Liver (tissue), 8 donors: ENCODE measurements at regions not wholly inside any gene's neighbourhood (a gene's known extent, or its start where the extent isn't known, plus 50 kb on each side); places are given as distances from the start of the nearest gene placed in this dataset.

Source experiments
- DNase-seq: peaks from one replicate; pipeline ENCODE4 v3.0.0-alpha.2; 2017; ENCODE audit warnings: low spot score
- H3K27ac ChIP-seq, 2 donors: one replicate each; pipeline ENCODE4 v1.7.0; 2013; ENCODE audit warnings: inconsistent platforms in 2 of 2, low read length in 2 of 2, control low read depth in 1 of 2, low read depth in 1 of 2, mild to moderate bottlenecking in 1 of 2
- H3K27me3 ChIP-seq, 4 donors: one replicate each; pipeline versions ENCODE4 v1.6.1 to v1.7.0; 2013; ENCODE audit warnings: low read length in 3 of 4, inconsistent platforms in 1 of 4, mild to moderate bottlenecking in 1 of 4, moderate library complexity in 1 of 4; ENCODE audit not compliant: control insufficient read depth in 4 of 4, insufficient read depth in 4 of 4
- H3K36me3 ChIP-seq, 4 donors: one replicate each; pipeline versions ENCODE4 v1.6.1 to v1.7.0; 2013; ENCODE audit warnings: low read length in 3 of 4, mild to moderate bottlenecking in 3 of 4, low read depth in 1 of 4, moderate library complexity in 1 of 4; ENCODE audit not compliant: control insufficient read depth in 4 of 4, insufficient read depth in 3 of 4
- H3K4me1 ChIP-seq, 4 donors: one replicate each; pipeline versions ENCODE4 v1.6.1 to v1.7.0; 2013; ENCODE audit warnings: low read length in 3 of 4, mild to moderate bottlenecking in 3 of 4, moderate library complexity in 1 of 4; ENCODE audit not compliant: control insufficient read depth in 4 of 4, insufficient read depth in 4 of 4
- H3K4me3 ChIP-seq, 3 donors: one replicate each; pipeline versions ENCODE4 v1.6.1 to v1.7.0; 2013; ENCODE audit warnings: low read length in 3 of 3, control low read depth in 1 of 3, low read depth in 1 of 3, mild to moderate bottlenecking in 1 of 3
- H3K9ac ChIP-seq, 2 donors: one replicate each; pipeline ENCODE4 v1.7.0; 2013; ENCODE audit warnings: low read length in 2 of 2, mild to moderate bottlenecking in 2 of 2, moderate library complexity in 2 of 2, control low read depth in 1 of 2, low read depth in 1 of 2
- H3K9me3 ChIP-seq, 4 donors: one replicate each; pipeline versions ENCODE4 v1.6.1 to v1.7.0; 2013; ENCODE audit warnings: low read length in 3 of 4; ENCODE audit not compliant: control insufficient read depth in 4 of 4
- ATF3 ChIP-seq: IDR thresholded peaks from 2 replicates; pipeline ENCODE4 v1.6.1; 2016; ENCODE audit warnings: antibody characterized with exemption
- CTCF ChIP-seq: fragments of 150-350 bp; IDR thresholded peaks from 2 replicates; pipeline ENCODE4 v1.5.1; 2017; ENCODE audit warnings: improper control_type of control experiment, low read depth, low read length; ENCODE audit not compliant: missing input control
- EGR1 ChIP-seq, 2 donors: IDR thresholded peaks; 2 replicates each; pipeline ENCODE4 v1.6.1; 2016 to 2018; ENCODE audit warnings: antibody characterized with exemption in 2 of 2, low read depth in 2 of 2
- FOXA1 ChIP-seq: IDR thresholded peaks from 2 replicates; pipeline ENCODE4 v1.6.1; 2016; ENCODE audit warnings: antibody characterized with exemption
- FOXA2 ChIP-seq: IDR thresholded peaks from 2 replicates; pipeline ENCODE4 v1.6.1; 2016; ENCODE audit warnings: antibody characterized with exemption
- GABPA ChIP-seq, 2 donors: IDR thresholded peaks in 1 of 2; conservative IDR thresholded peaks in 1 of 2; 2 replicates each; pipeline ENCODE4 v1.6.1; 2016; ENCODE audit warnings: antibody characterized with exemption in 2 of 2, mild to moderate bottlenecking in 1 of 2, moderate library complexity in 1 of 2
- HNF4A ChIP-seq, 2 donors: conservative IDR thresholded peaks; 2 replicates each; pipeline ENCODE4 v1.6.1; 2016; ENCODE audit warnings: antibody characterized with exemption in 2 of 2, mild to moderate bottlenecking in 2 of 2
- JUND ChIP-seq, 2 donors: IDR thresholded peaks; 2 replicates each; pipeline ENCODE4 v1.6.1; 2016; ENCODE audit warnings: antibody characterized with exemption in 2 of 2
- MAX ChIP-seq: IDR thresholded peaks from 2 replicates; pipeline ENCODE4 v1.6.1; 2016; ENCODE audit warnings: antibody characterized with exemption
- NR2F2 ChIP-seq: IDR thresholded peaks from 2 replicates; pipeline ENCODE4 v1.6.1; 2016; ENCODE audit warnings: antibody characterized with exemption
- RAD21 ChIP-seq, 2 donors: IDR thresholded peaks; 2 replicates each; pipeline ENCODE4 v1.6.1; 2016; ENCODE audit warnings: antibody characterized with exemption in 2 of 2, mild to moderate bottlenecking in 2 of 2
- REST ChIP-seq: IDR thresholded peaks from 2 replicates; pipeline ENCODE4 v1.6.1; 2016; ENCODE audit warnings: antibody characterized with exemption, mild to moderate bottlenecking
- RXRA ChIP-seq, 2 donors: IDR thresholded peaks; 2 replicates each; pipeline ENCODE4 v1.6.1; 2017 to 2018; ENCODE audit warnings: antibody characterized with exemption in 2 of 2, mild to moderate bottlenecking in 1 of 2
- SP1 ChIP-seq: IDR thresholded peaks from 2 replicates; pipeline ENCODE4 v1.6.1; 2018; ENCODE audit warnings: antibody characterized with exemption, mild to moderate bottlenecking
- YY1 ChIP-seq: IDR thresholded peaks from 2 replicates; pipeline ENCODE4 v1.6.1; 2016; ENCODE audit warnings: antibody characterized with exemption, mild to moderate bottlenecking
- ZBTB33 ChIP-seq: IDR thresholded peaks from 2 replicates; pipeline ENCODE4 v1.6.1; 2016; ENCODE audit warnings: antibody characterized with exemption
- WGBS: extraction: QIAGEN DNeasy Blood & Tissue Kit; methylation state at CpG from one replicate; pipeline ENCODE4 v1.1.7; 2013; 5-methylcytosine and 5-hydroxymethylcytosine counted together
- donor health status: healthy.
- donor health status: healthy.
- donor health status: healthy.
- donor health status: healthy.
- donor health status: healthy.

GRCh38 chr12:92206011-92206410 lies 60.4 kb upstream of the BTG1 start:
- 97% methylated on average over 1 of the region's 1 CpG for WGBS
- no peaks in the 10 kb centered on the region for H3K4me1 ChIP-seq
- DNase-seq = no peak
- no peaks in the 10 kb centered on the region for H3K36me3 ChIP-seq
- no peaks in the 10 kb centered on the region for H3K9me3 ChIP-seq
- H3K27ac ChIP-seq = no peak overlapping the region
- no peak for TF ChIP-seq SP1
- no peak for TF ChIP-seq ZBTB33
- TF ChIP-seq YY1 = no peak
- TF ChIP-seq REST = no peak
- TF ChIP-seq RXRA (IDR thresholded peaks at IDR 0.05) = no peak
- TF ChIP-seq CTCF = no peak
- TF ChIP-seq ATF3 = no peak
- TF ChIP-seq FOXA1 = no peak
- no peak for TF ChIP-seq JUND (IDR thresholded peaks at IDR 0.05)
- TF ChIP-seq EGR1 (IDR thresholded peaks at IDR 0.05; ENCODE audit: low read depth in 2 of 2) = no peak
- no peak for TF ChIP-seq GABPA (IDR thresholded peaks at IDR 0.05 in 1 of 2, conservative IDR thresholded peaks at IDR 0.05 in 1 of 2)
- no peak for TF ChIP-seq HNF4A (conservative IDR thresholded peaks at IDR 0.05)
- TF ChIP-seq RAD21 (IDR thresholded peaks at IDR 0.05) = no peak
- TF ChIP-seq FOXA2 = no peak
- TF ChIP-seq NR2F2 = no peak
- H3K9ac ChIP-seq = no peak overlapping the region
- H3K4me3 ChIP-seq = no peak overlapping the region
- H3K27me3 ChIP-seq = no peaks in the 10 kb centered on the region

GRCh38 chr12:92199819-92200576 lies 54.4 kb upstream of the BTG1 start:
- Histone ChIP-seq H3K4me1 (no peaks in the 10 kb centered on the region), H3K36me3 (no peaks in the 10 kb centered on the region), H3K9me3 (peaks cover 0 to 4% (median 0%) of the 10 kb centered on the region in 4 donors), H3K27ac (no peak overlapping the region), H3K4me3 (no peak overlapping the region), H3K27me3 (no peaks in the 10 kb centered on the region), H3K9ac (no peak overlapping the region)
- no peak for TF ChIP-seq CTCF
- TF ChIP-seq ATF3 = no peak
- no peak for TF ChIP-seq MAX
- no peak for TF ChIP-seq FOXA1
- TF ChIP-seq ZBTB33 = no peak
- TF ChIP-seq EGR1 (IDR thresholded peaks at IDR 0.05; ENCODE audit: low read depth in 2 of 2) = no peak
- DNase-seq = no peak
- WGBS = 95% methylated on average over 6 of the region's 6 CpGs
